HG03520 (cell line): ENCODE measurements at regions not wholly inside any gene's neighbourhood (a gene's known extent, or its start where the extent isn't known, plus 50 kb on each side); places are given as distances from the start of the nearest gene placed in this dataset.

ENCODE experiments used
- ATAC-seq: cut with Tn5 transposase; IDR thresholded peaks from one replicate; pipeline ENCODE4 v1.9.1; 2021; ENCODE audit warnings: mild to moderate bottlenecking, moderate library complexity; ENCODE audit not compliant: unreplicated experiment

DNA sequence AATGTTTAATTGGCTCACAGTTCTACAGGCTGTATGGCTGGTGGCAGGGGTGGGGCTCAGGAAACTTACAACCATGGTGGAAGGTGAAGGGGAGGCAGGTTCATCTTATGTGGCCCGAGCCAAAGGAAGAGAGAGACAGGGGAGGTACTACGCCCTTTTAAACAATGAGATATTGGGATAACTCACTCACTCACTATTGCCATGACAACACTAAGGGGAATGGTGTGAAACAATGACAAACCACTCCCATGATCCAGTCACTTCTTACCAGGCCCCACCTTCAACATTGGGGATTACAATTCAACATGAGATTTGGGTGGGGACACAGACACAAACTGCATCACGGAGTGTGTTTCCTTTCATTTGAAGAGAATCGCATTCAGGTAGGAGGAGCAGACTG is 220.9 kb downstream of the GADD45G start:
- no peak for ATAC-seq

- no peak for ATAC-seq
These were observed 221.4 kb downstream of the GADD45G start for GRCh38 chr9:89826186-89826585.

DNA sequence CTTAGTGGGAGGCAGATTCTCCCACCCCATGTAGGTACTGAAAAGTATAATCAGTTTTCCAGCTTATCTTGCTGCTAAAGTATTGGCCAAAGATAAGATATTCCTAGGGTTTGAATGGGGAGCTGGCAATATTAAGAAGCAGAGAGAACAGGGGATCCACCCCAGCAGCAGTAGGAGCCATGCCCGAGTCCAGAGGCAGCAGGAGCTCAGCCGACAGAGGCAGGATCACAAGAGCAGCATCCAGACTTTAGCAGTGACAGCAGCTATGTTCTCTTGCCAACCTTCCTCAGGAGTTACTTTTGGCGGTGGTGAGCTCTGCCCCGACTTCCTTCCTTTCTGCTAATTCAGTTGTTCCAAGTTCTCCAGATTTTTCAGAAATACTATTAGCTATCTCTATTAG is 224.5 kb downstream of the GADD45G start:
- no peak for ATAC-seq

GRCh38 chr9:89835666-89836065 is 230.9 kb downstream of the GADD45G start:
- no peak for ATAC-seq

DNA sequence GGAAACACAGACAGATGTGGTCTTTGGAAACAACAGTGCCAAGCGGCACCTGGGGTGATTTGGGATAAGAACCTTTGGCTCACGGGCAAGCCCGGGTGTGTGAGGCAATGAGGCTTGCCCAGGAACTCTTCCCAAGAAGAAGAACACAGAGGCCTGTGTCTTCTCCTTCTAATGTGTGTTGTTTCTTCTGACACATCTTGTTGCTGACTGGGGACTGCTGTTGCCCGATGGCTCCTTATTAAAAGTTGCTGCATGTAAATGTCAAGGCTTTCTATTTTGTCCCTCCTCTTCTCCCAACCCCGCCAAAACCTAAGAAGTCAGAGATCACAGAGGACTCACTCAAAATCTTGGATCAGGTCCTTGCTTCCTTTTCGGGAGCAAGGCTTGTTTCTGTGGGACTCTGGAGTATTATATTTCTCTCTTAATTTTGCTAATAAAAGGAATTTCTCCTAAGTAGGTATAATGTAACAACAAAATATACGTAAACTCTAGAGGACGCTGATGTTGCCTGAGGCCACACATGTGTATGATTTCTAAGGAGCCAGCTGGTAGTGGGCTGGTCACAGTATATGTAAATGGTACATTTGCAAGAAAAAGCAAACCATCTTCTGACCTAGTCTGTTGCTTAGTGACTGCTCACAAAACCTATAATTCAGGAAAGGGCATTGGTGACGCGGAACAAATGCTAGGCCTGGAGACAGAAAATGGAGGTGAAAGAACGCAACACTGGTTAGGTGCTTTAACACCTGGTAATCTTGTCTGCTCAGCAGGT is 232.5 kb downstream of the GADD45G start:
- no peak for ATAC-seq

DNA sequence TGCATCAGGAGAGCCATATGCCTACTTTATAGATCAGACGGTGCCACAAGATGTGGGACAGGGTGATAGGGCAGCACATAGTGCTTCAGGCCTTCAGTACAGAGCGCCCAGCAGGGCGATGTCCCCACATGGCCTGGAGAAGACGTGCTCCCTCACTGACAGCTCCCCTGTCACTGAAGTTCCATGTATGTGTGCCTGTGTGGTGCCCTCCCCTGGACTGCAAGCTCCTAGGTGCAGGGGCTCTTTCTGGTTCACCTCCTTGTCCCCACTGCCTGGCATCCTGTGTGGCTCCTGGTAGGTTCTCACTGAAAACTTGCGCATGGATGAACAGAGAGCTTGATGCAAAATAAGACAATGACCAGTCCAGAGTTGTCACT is 233.1 kb downstream of the GADD45G start:
- no peak for ATAC-seq

- no peak for ATAC-seq
These were observed 233.8 kb downstream of the GADD45G start for GRCh38 chr9:89838621-89839020.

- no peak for ATAC-seq
These were observed 234.6 kb downstream of the GADD45G start for GRCh38 chr9:89839449-89839848.

- ATAC-seq, result no peak
These were observed 235.1 kb downstream of the GADD45G start for GRCh38 chr9:89839952-89840351.

GRCh38 chr9:89841456-89841855 is 236.6 kb downstream of the GADD45G start:
- ATAC-seq, result no peak

GRCh38 chr9:89842267-89842768 is 237.5 kb downstream of the GADD45G start:
- ATAC-seq, result no peak

DNA sequence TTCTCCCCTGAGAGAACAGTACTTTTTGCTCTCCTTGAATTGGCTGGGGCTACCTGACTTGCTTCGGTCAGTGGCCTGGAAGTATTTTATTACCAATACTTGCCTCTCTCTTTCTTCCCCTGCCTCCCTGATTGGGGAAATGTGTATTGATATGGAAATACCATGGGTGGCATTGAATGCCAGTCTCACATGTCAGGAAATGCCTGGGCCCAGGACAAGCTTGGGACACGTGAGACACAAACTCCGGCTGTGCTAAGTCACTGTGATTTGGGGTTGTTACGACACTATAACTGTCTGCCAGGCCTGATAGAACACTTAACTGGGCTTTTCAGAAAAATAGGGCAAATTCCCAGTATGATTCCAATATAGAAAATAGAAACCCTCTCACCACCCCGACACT is 238.3 kb downstream of the GADD45G start:
- no peak for ATAC-seq

- no peak for ATAC-seq
These were observed 238.8 kb downstream of the GADD45G start for GRCh38 chr9:89843591-89843990.

- no peak for ATAC-seq
These were observed 239.3 kb downstream of the GADD45G start for GRCh38 chr9:89844075-89844474.

DNA sequence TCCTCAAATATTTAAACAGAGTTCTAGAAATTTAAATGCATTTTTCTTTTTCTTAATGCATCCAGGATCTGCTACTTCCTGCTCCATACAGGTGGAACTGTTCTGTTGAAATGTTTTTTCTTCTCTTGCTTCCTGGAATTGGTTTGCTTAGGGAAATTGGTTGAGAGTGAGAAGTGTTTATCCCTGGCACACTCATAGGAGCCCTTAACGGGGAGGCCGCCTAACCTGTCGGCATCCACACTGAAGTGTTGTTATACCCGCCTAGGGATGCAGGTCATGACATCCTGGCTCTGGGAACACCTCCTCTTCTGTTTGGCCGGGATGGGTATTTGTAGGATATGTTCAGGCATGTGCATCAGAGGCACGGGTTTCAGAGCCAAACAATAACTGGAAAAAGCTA is 239.7 kb downstream of the GADD45G start:
- ATAC-seq, result no peak

DNA sequence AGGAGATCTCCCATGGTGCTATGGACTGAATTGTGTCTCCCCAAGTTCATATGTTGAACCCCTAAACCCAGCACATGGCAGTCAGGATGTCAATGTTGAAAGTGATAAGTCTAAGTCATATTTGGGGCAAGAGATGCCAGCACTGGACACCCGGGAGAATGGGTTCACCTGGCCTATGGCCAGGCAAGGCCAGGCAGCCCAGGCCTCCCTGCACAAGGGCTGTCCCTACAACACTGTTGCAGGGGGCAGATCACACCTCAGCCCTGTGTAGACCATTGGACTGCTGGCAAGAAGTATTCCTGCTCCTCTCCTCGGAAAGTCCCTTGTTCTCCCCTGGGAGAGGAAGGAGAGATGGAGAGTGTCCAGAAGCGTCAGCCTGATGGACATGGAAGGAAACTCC is 240.5 kb downstream of the GADD45G start:
- ATAC-seq, result no peak

DNA sequence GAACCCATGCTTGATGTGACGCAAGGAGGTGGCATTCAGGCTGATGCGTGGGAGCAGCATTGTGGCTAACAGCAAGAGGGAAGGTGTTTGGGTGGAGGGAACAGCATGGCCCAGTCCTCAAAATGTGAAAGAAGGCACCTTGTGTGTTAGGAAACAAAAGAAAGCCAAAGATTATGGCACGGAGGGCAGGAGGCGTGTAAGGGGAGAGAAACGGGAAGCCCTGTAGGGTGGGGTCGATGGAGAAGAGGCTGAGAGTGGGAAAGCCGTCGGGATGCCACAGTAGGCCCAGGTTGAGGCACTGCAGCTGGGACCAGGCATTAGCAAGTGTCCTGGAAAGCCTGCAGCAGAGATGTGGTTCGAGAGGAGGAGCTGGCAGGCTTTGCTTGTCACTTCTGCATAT is 241.1 kb downstream of the GADD45G start:
- ATAC-seq, result no peak

GRCh38 chr9:89848060-89849040 is 243.5 kb downstream of the GADD45G start:
- ATAC-seq, result no peak

- ATAC-seq, result no peak
These were observed 244.3 kb downstream of the GADD45G start for GRCh38 chr9:89849096-89849495.

DNA sequence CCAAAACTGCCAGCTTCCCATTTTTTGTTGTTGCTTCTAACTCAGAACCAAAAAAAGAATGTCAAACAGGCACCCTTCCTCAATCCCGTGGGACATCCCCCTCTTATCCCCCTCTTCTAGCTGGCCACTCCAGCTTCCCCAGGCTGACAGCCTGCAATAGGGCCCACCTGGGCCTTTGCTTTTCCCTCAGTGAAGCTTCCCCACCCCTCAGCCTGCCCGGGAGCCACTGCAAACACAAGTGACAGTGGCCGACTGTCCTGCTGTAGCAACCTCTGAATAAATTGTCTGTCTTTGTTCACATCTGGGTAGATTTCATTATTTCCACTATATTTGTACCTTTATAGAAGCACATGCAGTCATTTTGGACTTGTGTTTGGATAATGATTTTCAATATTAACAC is 245.3 kb downstream of the GADD45G start:
- no peak for ATAC-seq

GRCh38 chr9:89850631-89851325 is 246.0 kb downstream of the GADD45G start:
- ATAC-seq, result no peak
